GM19468 (cell line): ENCODE measurements at regions not wholly inside any gene's neighbourhood (a gene's known extent, or its start where the extent isn't known, plus 50 kb on each side); places are given as distances from the start of the nearest gene placed in this dataset.
"Not testable (repeated sequence)": the region's sequence is repeated elsewhere in the genome, so short reads cannot be mapped to it uniquely, and the experiment has no call there.

ENCODE experiments used
- ATAC-seq: cut with Tn5 transposase; IDR thresholded peaks from one replicate; pipeline ENCODE4 v1.9.1; 2021; ENCODE audit warnings: mild to moderate bottlenecking, moderate library complexity, moderate number of reproducible peaks; ENCODE audit not compliant: unreplicated experiment; ENCODE audit errors: extremely low read depth

GRCh38 chr14:22184830-22185168 is 404.2 kb downstream of the DAD1 start:
- ATAC-seq: no peak

GRCh38 chr14:22184157-22184829 is 404.7 kb downstream of the DAD1 start:
- ATAC-seq: no peak

GRCh38 chr14:22180045-22180444 is 409.0 kb downstream of the DAD1 start:
- no peak for ATAC-seq

- ATAC-seq: no peak
These were observed 409.8 kb downstream of the DAD1 start for GRCh38 chr14:22179190-22179589.

- no peak for ATAC-seq
These were observed 410.6 kb downstream of the DAD1 start for GRCh38 chr14:22178333-22178839.

- no peak for ATAC-seq
These were observed 411.2 kb downstream of the DAD1 start for GRCh38 chr14:22177870-22178269.

- no peak for ATAC-seq
These were observed 412.1 kb downstream of the DAD1 start for GRCh38 chr14:22176957-22177356.

GRCh38 chr14:22175278-22175558 is 413.8 kb downstream of the DAD1 start:
- not testable (repeated sequence) for ATAC-seq

- no peak for ATAC-seq
These were observed 414.4 kb downstream of the DAD1 start for GRCh38 chr14:22174412-22175277.

- no peak for ATAC-seq
These were observed 420.7 kb downstream of the DAD1 start for GRCh38 chr14:22168092-22168955.

- no peak for ATAC-seq
These were observed 424.4 kb downstream of the DAD1 start for GRCh38 chr14:22164616-22165015.

- ATAC-seq: no peak
These were observed 426.0 kb downstream of the DAD1 start for GRCh38 chr14:22163051-22163450.

GRCh38 chr14:22159957-22160356 is 429.1 kb downstream of the DAD1 start:
- ATAC-seq: no peak

GRCh38 chr14:22159099-22159498 is 429.9 kb downstream of the DAD1 start:
- ATAC-seq: no peak

GRCh38 chr14:22158560-22158959 is 430.5 kb downstream of the DAD1 start:
- no peak for ATAC-seq

- no peak for ATAC-seq
These were observed 433.5 kb downstream of the DAD1 start for GRCh38 chr14:22155571-22155970.

GRCh38 chr14:22152903-22153302 is 436.1 kb downstream of the DAD1 start:
- no peak for ATAC-seq

GRCh38 chr14:22152161-22152870 is 436.7 kb downstream of the DAD1 start:
- no peak for ATAC-seq

GRCh38 chr14:22151121-22151520 is 437.9 kb downstream of the DAD1 start:
- no peak for ATAC-seq

GRCh38 chr14:22149058-22149457 is 440.0 kb downstream of the DAD1 start:
- ATAC-seq: no peak
